Right ventricle myocardium inferior (tissue), 1 donor: ENCODE measurements at regions not wholly inside any gene's neighbourhood (a gene's known extent, or its start where the extent isn't known, plus 50 kb on each side); places are given as distances from the start of the nearest gene placed in this dataset.
"Not testable (repeated sequence)": the region's sequence is repeated elsewhere in the genome, so short reads cannot be mapped to it uniquely, and the experiment has no call there.

Source experiments
- ATAC-seq: fragments of 200-7000 bp; cut with Tn5 transposase; one replicate; pipeline ENCODE4 v1.9.1; 2020; ENCODE audit warnings: mild to moderate bottlenecking, moderate library complexity
- DNase-seq: peaks from one replicate; pipeline ENCODE4 v3.0.0; 2021; ENCODE audit errors: missing footprints
- intact Hi-C: fragments of 100-400 bp; cut with DNase I; formaldehyde crosslinking; loops from one replicate; pipeline ENCODE4 v1.11.0; 2022
- donor health status: DM: no; HTN: yes; CAD: no; lungs with severe emphysema.

- ATAC-seq: no peak
- intact Hi-C loops: no loop called here
- DNase-seq: no peak
Observed at GRCh38 chr13:22789916-22790315, 390.9 kb upstream of the SGCG start.

- ATAC-seq (no peak), DNase-seq (no peak)
- intact Hi-C loops: no loop called here
Observed at GRCh38 chr13:22793598-22794134, 387.1 kb upstream of the SGCG start.

- no peak for DNase-seq
- ATAC-seq: peak; percentile 60
- intact Hi-C loops: loop anchor here (2.0 to 10.0 kb wide), 2 partner anchors 220 to 374 kb away; no protein-coding TSS in a partner anchor
Observed at GRCh38 chr13:22800526-22801401, 380.0 kb upstream of the SGCG start.

GRCh38 chr13:22801402-22802003 is 379.3 kb upstream of the SGCG start:
- DNase-seq (no peak), ATAC-seq (no peak)
- intact Hi-C loops: loop anchor here (2.0 to 10.0 kb wide), 2 partner anchors 219 to 373 kb away; no protein-coding TSS in a partner anchor

- DNase-seq (no peak), ATAC-seq (peak; percentile 73)
Observed at GRCh38 chr13:22812793-22813192, 368.0 kb upstream of the SGCG start.

GRCh38 chr13:22813531-22814377 is 367.0 kb upstream of the SGCG start:
- intact Hi-C loops, ATAC-seq, DNase-seq: not testable (repeated sequence)

More at GRCh38 chr13:22812793-22813192, 368.0 kb upstream of the SGCG start:
- intact Hi-C loops: no loop called here

- intact Hi-C loops, ATAC-seq, DNase-seq: not testable (repeated sequence)
Observed at GRCh38 chr13:22814433-22814832, 366.3 kb upstream of the SGCG start.

- DNase-seq: no peak
Observed at GRCh38 chr13:22821589-22821988, 359.2 kb upstream of the SGCG start.

GRCh38 chr13:22825186-22825585 is 355.6 kb upstream of the SGCG start:
- ATAC-seq (no peak), DNase-seq (no peak)
- intact Hi-C loops: no loop called here

More at GRCh38 chr13:22821589-22821988, 359.2 kb upstream of the SGCG start:
- no peak for ATAC-seq
- intact Hi-C loops: no loop called here

- no peak for DNase-seq
- intact Hi-C loops: no loop called here
- ATAC-seq: no peak
Observed at GRCh38 chr13:22828081-22828480, 352.7 kb upstream of the SGCG start.

- ATAC-seq (no peak), DNase-seq (no peak)
- intact Hi-C loops: no loop called here
Observed at GRCh38 chr13:22836475-22836874, 344.3 kb upstream of the SGCG start.

GRCh38 chr13:22837980-22838647 is 342.7 kb upstream of the SGCG start:
- peak; percentile 52 for ATAC-seq
- no peak for DNase-seq
- intact Hi-C loops: no loop called here

GRCh38 chr13:22839603-22840530 is 340.9 kb upstream of the SGCG start:
- ATAC-seq (no peak), DNase-seq (no peak)
- intact Hi-C loops: no loop called here

GRCh38 chr13:22846551-22846950 is 334.2 kb upstream of the SGCG start:
- ATAC-seq (no peak), DNase-seq (no peak)
- intact Hi-C loops: no loop called here

- ATAC-seq (no peak), DNase-seq (no peak)
- intact Hi-C loops: no loop called here
Observed at GRCh38 chr13:22848539-22849052, 332.2 kb upstream of the SGCG start.

GRCh38 chr13:22855926-22856325 is 324.9 kb upstream of the SGCG start:
- intact Hi-C loops: no loop called here
- no peak for ATAC-seq
- no peak for DNase-seq

GRCh38 chr13:22858980-22859379 is 321.8 kb upstream of the SGCG start:
- intact Hi-C loops, DNase-seq, ATAC-seq: not testable (repeated sequence)
